PC-9 (cell line): ENCODE measurements at regions not wholly inside any gene's neighbourhood (a gene's known extent, or its start where the extent isn't known, plus 50 kb on each side); places are given as distances from the start of the nearest gene placed in this dataset.

Experiments
- BruUV-seq: library from RNA; stranded (reverse); fragments of 400-500 nt; replicated peaks from 2 replicates; lab custom pipeline; 2021; lab: Mats Ljungman, UMichigan
- CTCF ChIA-PET: fragments of 300-600 bp; sonication (Branson Sonifier 250); formaldehyde crosslinking; loops from one replicate; lab custom pipeline; 2022; ENCODE audit warnings: antibody characterized with exemption; lab: Charles Lee
- POLR2A ChIA-PET: fragments of 300-600 bp; sonication (Branson Sonifier 250); formaldehyde crosslinking; loops from one replicate; lab custom pipeline; 2022; ENCODE audit warnings: antibody characterized with exemption; ENCODE audit not compliant: unreplicated experiment; lab: Charles Lee
- DNase-seq, 2 experiments: peaks; one replicate each; pipeline versions ENCODE4 v3.0.0 to v3.0.0-alpha.2; 2015 to 2022; ENCODE audit warnings: mixed read lengths in 1 of 2
- H2AFZ ChIP-seq: fragments of 200-600 bp; sonication (generic); 2 replicates; pipeline ENCODE4 v1.8.1; 2017; ENCODE audit warnings: antibody characterized with exemption
- H3F3A ChIP-seq: fragments of 200-600 bp; sonication (generic); 2 replicates; pipeline ENCODE4 v1.8.1; 2017; ENCODE audit warnings: antibody characterized with exemption, mild to moderate bottlenecking, low read depth; ENCODE audit not compliant: insufficient read depth
- H3K27ac ChIP-seq: fragments of 200-600 bp; sonication (generic); 2 replicates; pipeline ENCODE4 v1.6.1; 2016; ENCODE audit warnings: mixed run types
- H3K27me3 ChIP-seq: fragments of 200-600 bp; sonication (generic); 2 replicates; pipeline ENCODE4 v1.6.1; 2016; ENCODE audit warnings: low read depth, mixed run types; ENCODE audit not compliant: insufficient read depth
- H3K36me3 ChIP-seq: fragments of 200-600 bp; sonication (generic); 2 replicates; pipeline ENCODE4 v1.6.1; 2016; ENCODE audit warnings: low read depth, mixed run types
- H3K4me1 ChIP-seq: fragments of 200-600 bp; sonication (generic); replicated peaks from 2 replicates; pipeline ENCODE4 v1.6.1; 2016; ENCODE audit warnings: mixed run types; ENCODE audit not compliant: insufficient read depth
- H3K4me2 ChIP-seq: fragments of 200-600 bp; sonication (generic); 2 replicates; pipeline ENCODE4 v1.6.1; 2017; ENCODE audit warnings: mixed run types
- H3K4me3 ChIP-seq: fragments of 200-600 bp; sonication (generic); 2 replicates; pipeline ENCODE4 v1.6.1; 2016; ENCODE audit warnings: mixed run types
- H3K79me2 ChIP-seq: fragments of 200-600 bp; sonication (generic); 2 replicates; pipeline ENCODE4 v1.6.1; 2017; ENCODE audit warnings: low read depth, mixed run types
- H3K9me2 ChIP-seq: fragments of 200-600 bp; sonication (generic); 2 replicates; pipeline ENCODE4 v1.8.1; 2017; ENCODE audit warnings: mild to moderate bottlenecking; ENCODE audit not compliant: insufficient read depth
- H3K9me3 ChIP-seq: fragments of 200-600 bp; sonication (generic); 2 replicates; pipeline ENCODE4 v1.8.1; 2016; ENCODE audit warnings: low read depth; ENCODE audit not compliant: insufficient read depth
- H4K20me1 ChIP-seq: fragments of 200-600 bp; sonication (generic); 2 replicates; pipeline ENCODE4 v1.8.1; 2017; ENCODE audit not compliant: insufficient read depth
- CTCF ChIP-seq: fragments of 200-600 bp; sonication (generic); conservative IDR thresholded peaks from 2 replicates; pipeline ENCODE4 v1.6.1; 2017; ENCODE audit warnings: mixed run types, antibody characterized with exemption, mild to moderate bottlenecking, moderate library complexity
- EZH2 ChIP-seq: fragments of 200-600 bp; sonication (generic); IDR thresholded peaks from 2 replicates; pipeline ENCODE4 v1.8.0; 2017; ENCODE audit warnings: antibody characterized with exemption, low read depth
- intact Hi-C: fragments of 100-400 bp; cut with micrococcal nuclease; formaldehyde crosslinking; loops from one replicate; pipeline ENCODE4 v1.10.0; 2022; ENCODE audit not compliant: unreplicated experiment

GRCh38 chr12:116392061-116392460 is 114.6 kb upstream of the MED13L start:
- no peaks in the 10 kb centered on the region for H4K20me1 ChIP-seq
- H2AFZ ChIP-seq = no peak overlapping the region
- intact Hi-C loops = no loop called here
- H3K4me3 ChIP-seq = no peak overlapping the region
- peaks cover 30% of the 10 kb centered on the region for H3F3A ChIP-seq
- POLR2A ChIA-PET = no interaction called here
- no peaks in the 10 kb centered on the region for H3K9me2 ChIP-seq
- BruUV-seq = no TSS peak
- H3K27ac ChIP-seq = no peak overlapping the region
- no peaks in the 10 kb centered on the region for H3K36me3 ChIP-seq
- CTCF ChIA-PET = interaction anchor here (0.7 kb wide), 1 partner anchor 138 kb away, joined by 3 read pairs; no protein-coding TSS in a partner anchor
- TF ChIP-seq CTCF (no peak), EZH2 (no peak)
- H3K9me3 ChIP-seq = no peaks in the 10 kb centered on the region
- H3K4me2 ChIP-seq = no peak overlapping the region
- no peaks in the 10 kb centered on the region for H3K27me3 ChIP-seq
- DNase-seq = no peak
- no peaks in the 10 kb centered on the region for H3K79me2 ChIP-seq
- H3K4me1 ChIP-seq = peaks cover 36% of the 10 kb centered on the region

GRCh38 chr12:116393255-116393654 is 115.8 kb upstream of the MED13L start:
- peaks cover 2% of the 10 kb centered on the region; the same call in 1 of the 2 replicates for H3K9me3 ChIP-seq
- no peak overlapping the region for H3K27ac ChIP-seq
- H3K36me3 ChIP-seq = no peaks in the 10 kb centered on the region
- no peaks in the 10 kb centered on the region for H3K27me3 ChIP-seq
- no peak for TF ChIP-seq EZH2
- TF ChIP-seq CTCF = no peak
- peaks cover 29% of the 10 kb centered on the region for H3F3A ChIP-seq
- no peak overlapping the region for H2AFZ ChIP-seq
- ChIA-PET POLR2A (no interaction called here), CTCF (no interaction called here)
- H3K4me3 ChIP-seq = no peak overlapping the region
- no peaks in the 10 kb centered on the region for H4K20me1 ChIP-seq
- no peaks in the 10 kb centered on the region for H3K9me2 ChIP-seq
- H3K4me1 ChIP-seq = peaks cover 36% of the 10 kb centered on the region
- no peak for DNase-seq
- no peak overlapping the region for H3K4me2 ChIP-seq
- intact Hi-C loops = no loop called here
- no TSS peak for BruUV-seq
- no peaks in the 10 kb centered on the region for H3K79me2 ChIP-seq

GRCh38 chr12:116393859-116394650 is 116.6 kb upstream of the MED13L start:
- POLR2A ChIA-PET = interaction anchor here (0.7 kb wide), 1 partner anchor 30 kb away, joined by 3 read pairs; no protein-coding TSS in a partner anchor
- H3K27ac ChIP-seq = no peak overlapping the region
- no peaks in the 10 kb centered on the region for H4K20me1 ChIP-seq
- no peak for DNase-seq
- no peaks in the 10 kb centered on the region for H3K36me3 ChIP-seq
- H2AFZ ChIP-seq = no peak overlapping the region
- no peak overlapping the region for H3K4me3 ChIP-seq
- H3K27me3 ChIP-seq = no peaks in the 10 kb centered on the region
- CTCF ChIA-PET = no interaction called here
- H3K4me2 ChIP-seq = no peak overlapping the region
- H3K9me3 ChIP-seq = peaks cover 8% of the 10 kb centered on the region; the same call in 1 of the 2 replicates
- peaks cover 32% of the 10 kb centered on the region for H3K4me1 ChIP-seq
- no TSS peak for BruUV-seq
- TF ChIP-seq EZH2 (no peak), CTCF (no peak)
- H3K9me2 ChIP-seq = no peaks in the 10 kb centered on the region
- H3F3A ChIP-seq = peaks cover 27% of the 10 kb centered on the region
- intact Hi-C loops = no loop called here
- H3K79me2 ChIP-seq = no peaks in the 10 kb centered on the region
